ENCODE measurements at regions not wholly inside any gene's neighbourhood (a gene's known extent, or its start where the extent isn't known, plus 50 kb on each side); places are given as distances from the start of the nearest gene placed in this dataset.
A peak's percentile ranks its signal among the peaks of the same experiment; 100 is the strongest.

- no peak overlapping the region for H3K27ac Mint-ChIP-seq (ENCODE audit: unreplicated experiment)
- DNase-seq (ENCODE audit: low spot score), result no peak
- peaks cover 6% of the 10 kb centered on the region for H3K4me1 Mint-ChIP-seq (ENCODE audit: low read depth)
- H3K9me3 Mint-ChIP-seq (ENCODE audit: low read depth), result no peaks in the 10 kb centered on the region
- no peaks in the 10 kb centered on the region for H3K27me3 Mint-ChIP-seq (ENCODE audit: low read depth)
- peak; percentile 57 for TF ChIP-seq CTCF (IDR thresholded peaks at IDR 0.05)
- no peaks in the 10 kb centered on the region for H3K36me3 Mint-ChIP-seq (ENCODE audit: low read depth)
- no peak overlapping the region for H3K4me3 Mint-ChIP-seq (ENCODE audit: unreplicated experiment)
Measured at GRCh38 chr12:87266305-87266704, 762.9 kb downstream of the C12orf50 start.

- H3K36me3 Mint-ChIP-seq (ENCODE audit: low read depth), result no peaks in the 10 kb centered on the region
- H3K4me1 Mint-ChIP-seq (ENCODE audit: low read depth), result peaks cover 8% of the 10 kb centered on the region
- no peaks in the 10 kb centered on the region for H3K9me3 Mint-ChIP-seq (ENCODE audit: low read depth)
- H3K4me3 Mint-ChIP-seq (ENCODE audit: unreplicated experiment), result no peak overlapping the region
- DNase-seq (ENCODE audit: low spot score), result no peak
- H3K27ac Mint-ChIP-seq (ENCODE audit: unreplicated experiment), result no peak overlapping the region
- H3K27me3 Mint-ChIP-seq (ENCODE audit: low read depth), result no peaks in the 10 kb centered on the region
- TF ChIP-seq CTCF (IDR thresholded peaks at IDR 0.05), result no peak
Measured at GRCh38 chr12:87259391-87259790, 769.8 kb downstream of the C12orf50 start.

GRCh38 chr12:87254381-87255030, 774.7 kb downstream of the C12orf50 start:
- H3K27ac Mint-ChIP-seq (ENCODE audit: unreplicated experiment), result no peak overlapping the region
- no peak for TF ChIP-seq CTCF (IDR thresholded peaks at IDR 0.05)
- no peak for DNase-seq (ENCODE audit: low spot score)
- H3K36me3 Mint-ChIP-seq (ENCODE audit: low read depth), result peaks cover 3% of the 10 kb centered on the region
- H3K9me3 Mint-ChIP-seq (ENCODE audit: low read depth), result peaks cover 8% of the 10 kb centered on the region
- peaks cover 4% of the 10 kb centered on the region for H3K4me1 Mint-ChIP-seq (ENCODE audit: low read depth)
- no peaks in the 10 kb centered on the region for H3K27me3 Mint-ChIP-seq (ENCODE audit: low read depth)
- no peak overlapping the region for H3K4me3 Mint-ChIP-seq (ENCODE audit: unreplicated experiment)

GRCh38 chr12:87253157-87253556, 776.0 kb downstream of the C12orf50 start:
- no peak overlapping the region for H3K4me3 Mint-ChIP-seq (ENCODE audit: unreplicated experiment)
- peaks cover 8% of the 10 kb centered on the region for H3K9me3 Mint-ChIP-seq (ENCODE audit: low read depth)
- H3K27ac Mint-ChIP-seq (ENCODE audit: unreplicated experiment), result no peak overlapping the region
- DNase-seq (ENCODE audit: low spot score), result no peak
- TF ChIP-seq CTCF (IDR thresholded peaks at IDR 0.05), result no peak
- peaks cover 3% of the 10 kb centered on the region for H3K36me3 Mint-ChIP-seq (ENCODE audit: low read depth)
- peaks cover 6% of the 10 kb centered on the region for H3K4me1 Mint-ChIP-seq (ENCODE audit: low read depth)
- H3K27me3 Mint-ChIP-seq (ENCODE audit: low read depth), result no peaks in the 10 kb centered on the region

GRCh38 chr12:87246726-87247125, 782.5 kb downstream of the C12orf50 start:
- Mint-ChIP-seq H3K27me3 (ENCODE audit: low read depth) (no peaks in the 10 kb centered on the region), H3K9me3 (ENCODE audit: low read depth) (no peaks in the 10 kb centered on the region), H3K4me3 (ENCODE audit: unreplicated experiment) (no peak overlapping the region), H3K4me1 (ENCODE audit: low read depth) (peaks cover 42% of the 10 kb centered on the region), H3K36me3 (ENCODE audit: low read depth) (no peaks in the 10 kb centered on the region), H3K27ac (ENCODE audit: unreplicated experiment) (peak overlapping the region; percentile 74)
- no peak for TF ChIP-seq CTCF (IDR thresholded peaks at IDR 0.05)
- DNase-seq (ENCODE audit: low spot score), result no peak
